Rectal smooth muscle tissue (tissue), 1 donor: ENCODE measurements at regions not wholly inside any gene's neighbourhood (a gene's known extent, or its start where the extent isn't known, plus 50 kb on each side); places are given as distances from the start of the nearest gene placed in this dataset.

Experiments
- H3K27ac ChIP-seq: one replicate; pipeline ENCODE4 v1.7.0; 2013; ENCODE audit warnings: low read depth, low read length, inconsistent platforms
- H3K27me3 ChIP-seq: one replicate; pipeline ENCODE4 v1.7.0; 2013; ENCODE audit warnings: low read length; ENCODE audit not compliant: control insufficient read depth, insufficient read depth
- H3K36me3 ChIP-seq: one replicate; pipeline ENCODE4 v1.7.0; 2013; ENCODE audit warnings: low read length; ENCODE audit not compliant: control insufficient read depth, insufficient read depth
- H3K4me1 ChIP-seq: one replicate; pipeline ENCODE4 v1.7.0; 2013; ENCODE audit warnings: low read length; ENCODE audit not compliant: control insufficient read depth, insufficient read depth
- H3K4me3 ChIP-seq: one replicate; pipeline ENCODE4 v1.7.0; 2013; ENCODE audit warnings: low read length
- H3K9ac ChIP-seq: one replicate; pipeline ENCODE4 v1.7.0; 2013; ENCODE audit warnings: low read length

- Histone ChIP-seq H3K4me3 (no peak overlapping the region), H3K27ac (no peak overlapping the region), H3K9ac (no peak overlapping the region), H3K4me1 (peaks cover 2% of the 10 kb centered on the region), H3K27me3 (peaks cover 4% of the 10 kb centered on the region), H3K36me3 (no peaks in the 10 kb centered on the region)
Observed at GRCh38 chr20:2203436-2203835, 92.4 kb upstream of the TGM3 start.

- no peak overlapping the region for H3K9ac ChIP-seq
- peaks cover 4% of the 10 kb centered on the region for H3K27me3 ChIP-seq
- H3K36me3 ChIP-seq, result no peaks in the 10 kb centered on the region
- no peak overlapping the region for H3K27ac ChIP-seq
- H3K4me3 ChIP-seq, result no peak overlapping the region
- peaks cover 2% of the 10 kb centered on the region for H3K4me1 ChIP-seq
Observed at GRCh38 chr20:2204021-2204420, 91.8 kb upstream of the TGM3 start.

- Histone ChIP-seq H3K4me1 (peaks cover 2% of the 10 kb centered on the region), H3K27ac (no peak overlapping the region), H3K4me3 (peak overlapping the region; percentile 76), H3K9ac (no peak overlapping the region), H3K36me3 (no peaks in the 10 kb centered on the region), H3K27me3 (peaks cover 7% of the 10 kb centered on the region)
Observed at GRCh38 chr20:2206957-2207769, 88.6 kb upstream of the TGM3 start.

- Histone ChIP-seq H3K9ac (no peak overlapping the region), H3K4me3 (peak overlapping the region; percentile 76)
Observed at GRCh38 chr20:2207770-2208097, 88.1 kb upstream of the TGM3 start.

GRCh38 chr20:2208897-2209296 lies 86.9 kb upstream of the TGM3 start:
- Histone ChIP-seq H3K4me3 (no peak overlapping the region), H3K9ac (no peak overlapping the region), H3K27me3 (peaks cover 8% of the 10 kb centered on the region), H3K4me1 (peaks cover 2% of the 10 kb centered on the region), H3K27ac (no peak overlapping the region), H3K36me3 (no peaks in the 10 kb centered on the region)

More at GRCh38 chr20:2207770-2208097, 88.1 kb upstream of the TGM3 start:
- peaks cover 8% of the 10 kb centered on the region for H3K27me3 ChIP-seq
- H3K36me3 ChIP-seq, result no peaks in the 10 kb centered on the region
- peaks cover 2% of the 10 kb centered on the region for H3K4me1 ChIP-seq
- no peak overlapping the region for H3K27ac ChIP-seq

GRCh38 chr20:2210646-2211552 lies 84.9 kb upstream of the TGM3 start:
- H3K9ac ChIP-seq, result no peak overlapping the region
- peaks cover 2% of the 10 kb centered on the region for H3K4me1 ChIP-seq
- H3K27ac ChIP-seq, result no peak overlapping the region
- no peak overlapping the region for H3K4me3 ChIP-seq
- H3K36me3 ChIP-seq, result no peaks in the 10 kb centered on the region
- peaks cover 8% of the 10 kb centered on the region for H3K27me3 ChIP-seq

GRCh38 chr20:2212456-2213015 lies 83.3 kb upstream of the TGM3 start:
- Histone ChIP-seq H3K4me3 (no peak overlapping the region), H3K9ac (no peak overlapping the region), H3K36me3 (no peaks in the 10 kb centered on the region), H3K4me1 (no peaks in the 10 kb centered on the region), H3K27ac (no peak overlapping the region), H3K27me3 (peaks cover 4% of the 10 kb centered on the region)

- Histone ChIP-seq H3K36me3 (no peaks in the 10 kb centered on the region), H3K27ac (no peak overlapping the region), H3K4me1 (no peaks in the 10 kb centered on the region), H3K4me3 (no peak overlapping the region), H3K9ac (no peak overlapping the region), H3K27me3 (peaks cover 4% of the 10 kb centered on the region)
Observed at GRCh38 chr20:2213401-2213800, 82.4 kb upstream of the TGM3 start.

GRCh38 chr20:2217857-2218539 lies 77.8 kb upstream of the TGM3 start:
- no peaks in the 10 kb centered on the region for H3K4me1 ChIP-seq
- no peaks in the 10 kb centered on the region for H3K36me3 ChIP-seq
- H3K27me3 ChIP-seq, result no peaks in the 10 kb centered on the region
- H3K4me3 ChIP-seq, result no peak overlapping the region
- H3K27ac ChIP-seq, result no peak overlapping the region
- H3K9ac ChIP-seq, result no peak overlapping the region

GRCh38 chr20:2219481-2220006 lies 76.3 kb upstream of the TGM3 start:
- Histone ChIP-seq H3K4me3 (no peak overlapping the region), H3K27me3 (no peaks in the 10 kb centered on the region), H3K9ac (no peak overlapping the region), H3K36me3 (no peaks in the 10 kb centered on the region), H3K27ac (no peak overlapping the region), H3K4me1 (no peaks in the 10 kb centered on the region)

GRCh38 chr20:2220298-2220697 lies 75.5 kb upstream of the TGM3 start:
- no peak overlapping the region for H3K27ac ChIP-seq
- no peak overlapping the region for H3K4me3 ChIP-seq
- no peaks in the 10 kb centered on the region for H3K27me3 ChIP-seq
- H3K4me1 ChIP-seq, result no peaks in the 10 kb centered on the region
- H3K9ac ChIP-seq, result no peak overlapping the region
- H3K36me3 ChIP-seq, result no peaks in the 10 kb centered on the region

- Histone ChIP-seq H3K27me3 (no peaks in the 10 kb centered on the region), H3K4me3 (no peak overlapping the region), H3K9ac (no peak overlapping the region), H3K36me3 (no peaks in the 10 kb centered on the region), H3K4me1 (no peaks in the 10 kb centered on the region), H3K27ac (no peak overlapping the region)
Observed at GRCh38 chr20:2221921-2222320, 73.9 kb upstream of the TGM3 start.
